Calu3 (cell line): ENCODE measurements at regions not wholly inside any gene's neighbourhood (a gene's known extent, or its start where the extent isn't known, plus 50 kb on each side); places are given as distances from the start of the nearest gene placed in this dataset.

Experiments
- BruUV-seq: library from RNA; stranded (reverse); fragments of 400-500 nt; replicated peaks from 2 replicates; lab custom pipeline; 2021; lab: Mats Ljungman, UMichigan
- CTCF ChIA-PET: fragments of 300-600 bp; sonication (Branson Sonifier 250); formaldehyde crosslinking; loops from one replicate; lab custom pipeline; 2022; ENCODE audit warnings: antibody characterized with exemption; lab: Charles Lee
- DNase-seq: peaks from one replicate; pipeline ENCODE4 v3.0.0; 2022
- H3K27ac Mint-ChIP-seq: one replicate; pipeline ENCODE4 v1.8.0; 2022; ENCODE audit warnings: mixed read lengths; ENCODE audit not compliant: unreplicated experiment
- H3K27me3 Mint-ChIP-seq: one replicate; pipeline ENCODE4 v1.8.0; 2022; ENCODE audit warnings: mixed read lengths; ENCODE audit not compliant: unreplicated experiment
- H3K36me3 Mint-ChIP-seq: one replicate; pipeline ENCODE4 v1.8.0; 2022; ENCODE audit warnings: mild to moderate bottlenecking, moderate library complexity, mixed read lengths; ENCODE audit not compliant: insufficient read depth, unreplicated experiment
- H3K4me1 Mint-ChIP-seq: one replicate; pipeline ENCODE4 v1.8.0; 2022; ENCODE audit warnings: mild to moderate bottlenecking, low read depth, mixed read lengths; ENCODE audit not compliant: unreplicated experiment
- H3K4me3 Mint-ChIP-seq: one replicate; pipeline ENCODE4 v1.8.0; 2022; ENCODE audit warnings: mild to moderate bottlenecking, low read depth, moderate library complexity, mixed read lengths; ENCODE audit not compliant: unreplicated experiment
- H3K9me3 Mint-ChIP-seq: one replicate; pipeline ENCODE4 v1.8.0; 2022; ENCODE audit warnings: low read depth, mixed read lengths; ENCODE audit not compliant: unreplicated experiment
- CTCF ChIP-seq: fragments of 200-600 bp; IDR thresholded peaks from one replicate; pipeline ENCODE4 v1.8.0; 2022; ENCODE audit warnings: antibody characterized with exemption; ENCODE audit not compliant: unreplicated experiment
- intact Hi-C: fragments of 100-400 bp; cut with micrococcal nuclease; formaldehyde crosslinking; loops from one replicate; pipeline ENCODE4 v1.10.0; 2022; ENCODE audit not compliant: unreplicated experiment

GRCh38 chr10:8439040-8439439, 384.6 kb downstream of the GATA3 start:
- no peaks in the 10 kb centered on the region for H3K4me1 Mint-ChIP-seq
- peaks cover 5% of the 10 kb centered on the region for H3K9me3 Mint-ChIP-seq
- no peak overlapping the region for H3K27ac Mint-ChIP-seq
- H3K36me3 Mint-ChIP-seq, result no peaks in the 10 kb centered on the region
- H3K27me3 Mint-ChIP-seq, result no peaks in the 10 kb centered on the region
- BruUV-seq, result no TSS peak
- no peak for TF ChIP-seq CTCF
- CTCF ChIA-PET, result no interaction called here
- intact Hi-C loops, result no loop called here
- H3K4me3 Mint-ChIP-seq, result no peak overlapping the region
- no peak for DNase-seq

GRCh38 chr10:8444630-8445029, 390.1 kb downstream of the GATA3 start:
- CTCF ChIA-PET, result no interaction called here
- Mint-ChIP-seq H3K27ac (no peak overlapping the region), H3K4me1 (no peaks in the 10 kb centered on the region), H3K4me3 (no peak overlapping the region), H3K36me3 (no peaks in the 10 kb centered on the region), H3K9me3 (peaks cover 2% of the 10 kb centered on the region), H3K27me3 (no peaks in the 10 kb centered on the region)
- BruUV-seq, result no TSS peak
- DNase-seq, result no peak
- TF ChIP-seq CTCF, result no peak
- intact Hi-C loops, result no loop called here

GRCh38 chr10:8445353-8445752, 390.9 kb downstream of the GATA3 start:
- Mint-ChIP-seq H3K27me3 (no peaks in the 10 kb centered on the region), H3K9me3 (peaks cover 1% of the 10 kb centered on the region), H3K27ac (no peak overlapping the region), H3K4me1 (no peaks in the 10 kb centered on the region), H3K36me3 (no peaks in the 10 kb centered on the region), H3K4me3 (no peak overlapping the region)
- CTCF ChIA-PET, result no interaction called here
- no peak for DNase-seq
- BruUV-seq, result no TSS peak
- no peak for TF ChIP-seq CTCF
- intact Hi-C loops, result no loop called here

GRCh38 chr10:8449909-8450308, 395.4 kb downstream of the GATA3 start:
- no peaks in the 10 kb centered on the region for H3K9me3 Mint-ChIP-seq
- no peak overlapping the region for H3K4me3 Mint-ChIP-seq
- CTCF ChIA-PET, result no interaction called here
- H3K36me3 Mint-ChIP-seq, result no peaks in the 10 kb centered on the region
- no peak for DNase-seq
- BruUV-seq, result no TSS peak
- peaks cover 25% of the 10 kb centered on the region for H3K4me1 Mint-ChIP-seq
- H3K27me3 Mint-ChIP-seq, result no peaks in the 10 kb centered on the region
- intact Hi-C loops, result no loop called here
- no peak for TF ChIP-seq CTCF
- H3K27ac Mint-ChIP-seq, result no peak overlapping the region
